Endothelial cell of umbilical vein (primary cell): ENCODE measurements at regions not wholly inside any gene's neighbourhood (a gene's known extent, or its start where the extent isn't known, plus 50 kb on each side); places are given as distances from the start of the nearest gene placed in this dataset.

Experiments used
- BruUV-seq: library from RNA; stranded (reverse); fragments of 400-500 nt; replicated peaks from 2 replicates; lab custom pipeline; 2021; lab: Mats Ljungman, UMichigan
- CTCF ChIA-PET: fragments of 300-600, 350-600 bp; sonication (Branson Sonifier 250); formaldehyde crosslinking; loops from one replicate; lab custom pipeline; 2021; ENCODE audit warnings: antibody characterized with exemption, inconsistent platforms; lab: Charles Lee
- POLR2A ChIA-PET: fragments of 300-600, 350-600 bp; sonication (Branson Sonifier 250); formaldehyde crosslinking; loops from one replicate; lab custom pipeline; 2021; ENCODE audit warnings: antibody characterized with exemption, inconsistent platforms; lab: Charles Lee
- DNase-seq: peaks from one replicate; pipeline ENCODE4 v3.0.0-alpha.2; 2011; ENCODE audit warnings: low read depth, low spot score
- FAIRE-seq: peaks from 2 replicates; lab custom pipeline; 2011; peaks lifted over from hg19 to GRCh38; lab: Jason Lieb, UNC
- H2AFZ ChIP-seq: 2 replicates; pipeline ENCODE4 v1.6.0; 2012; ENCODE audit warnings: low read depth, low read length, control low read depth, inconsistent platforms
- H3K27ac ChIP-seq: 2 replicates; pipeline ENCODE4 v1.5.1; 2011; ENCODE audit warnings: low read depth, mild to moderate bottlenecking, control low read depth, low read length, moderate library complexity; ENCODE audit not compliant: insufficient read depth
- H3K27me3 ChIP-seq, 2 experiments: 2 replicates each; pipeline versions ENCODE4 v1.6.0 to v1.6.1; 2011; ENCODE audit warnings: low read length in 2 of 2, mixed read lengths in 1 of 2; ENCODE audit not compliant: control insufficient read depth in 2 of 2, insufficient read depth in 2 of 2
- H3K36me3 ChIP-seq, 2 experiments: 2 replicates in 1 of 2; 3 replicates in 1 of 2; pipeline ENCODE4 v1.5.1; 2011; ENCODE audit warnings: low read length in 2 of 2, mild to moderate bottlenecking in 1 of 2, moderate library complexity in 1 of 2; ENCODE audit not compliant: control insufficient read depth in 2 of 2, insufficient read depth in 2 of 2; ENCODE audit errors: extremely low read depth in 1 of 2
- H3K4me1 ChIP-seq: 3 replicates; pipeline ENCODE4 v1.5.1; 2011; ENCODE audit warnings: mild to moderate bottlenecking, low read length; ENCODE audit not compliant: control insufficient read depth, insufficient read depth; ENCODE audit errors: extremely low read depth
- H3K4me2 ChIP-seq: 2 replicates; pipeline ENCODE4 v1.6.1; 2011; ENCODE audit warnings: low read length, control low read depth, mixed read lengths; ENCODE audit not compliant: insufficient read depth
- H3K4me3 ChIP-seq, 3 experiments: fragments of 200-600 bp in 1 of 3; sonication (generic), shearing (Covaris generic) in 1 of 3; replicated peaks in 1 of 3; 2 replicates each; pipeline ENCODE4 v1.5.1; 2011 to 2016; ENCODE audit warnings: control low read depth in 3 of 3, low read length in 3 of 3, mild to moderate bottlenecking in 2 of 3, inconsistent platforms in 1 of 3, low read depth in 1 of 3, moderate library complexity in 1 of 3; ENCODE audit not compliant: insufficient read depth in 1 of 3
- H3K79me2 ChIP-seq: 2 replicates; pipeline ENCODE4 v1.6.0; 2012; ENCODE audit warnings: low read length, inconsistent platforms; ENCODE audit not compliant: control insufficient read depth, insufficient read depth
- H3K9ac ChIP-seq: replicated peaks from 2 replicates; pipeline ENCODE3; 2011; ENCODE audit warnings: low read length, control low read depth; ENCODE audit not compliant: insufficient read depth; ENCODE audit errors: extremely low read depth
- H3K9me1 ChIP-seq: replicated peaks from 3 replicates; pipeline ENCODE4 v1.6.0; 2011; ENCODE audit warnings: mild to moderate bottlenecking, low read length; ENCODE audit not compliant: control insufficient read depth, insufficient read depth; ENCODE audit errors: extremely low read depth
- H3K9me3 ChIP-seq: replicated peaks from 2 replicates; pipeline ENCODE4 v1.5.1; 2012; ENCODE audit warnings: low read length, inconsistent platforms; ENCODE audit not compliant: control insufficient read depth, insufficient read depth
- H4K20me1 ChIP-seq: replicated peaks from 2 replicates; pipeline ENCODE3; 2011; ENCODE audit warnings: mild to moderate bottlenecking, low read length; ENCODE audit not compliant: control insufficient read depth, insufficient read depth; ENCODE audit errors: extremely low read depth
- EZH2 ChIP-seq: IDR thresholded peaks from 2 replicates; pipeline ENCODE4 v1.6.1; 2012; ENCODE audit warnings: borderline replicate concordance, low read depth, mild to moderate bottlenecking, moderate library complexity, low read length, inconsistent platforms; ENCODE audit not compliant: severe bottlenecking
- GATA2 ChIP-seq: IDR thresholded peaks from 2 replicates; pipeline ENCODE4 v1.7.0; 2011; ENCODE audit warnings: low read depth, mild to moderate bottlenecking, moderate library complexity, mixed read lengths, low read length; ENCODE audit not compliant: insufficient read length, insufficient read depth
- MYC ChIP-seq: IDR thresholded peaks from one replicate; pipeline ENCODE4 v1.6.1; 2011; ENCODE audit warnings: mild to moderate bottlenecking, low read depth, low read length
- POLR2A ChIP-seq: IDR thresholded peaks from 2 replicates; pipeline ENCODE4 v1.6.1; 2012; ENCODE audit warnings: low read depth, mild to moderate bottlenecking, control low read depth, low read length
- POLR2AphosphoS5 ChIP-seq: IDR thresholded peaks from 2 replicates; pipeline ENCODE4 v1.6.1; 2012; ENCODE audit warnings: low read depth, mild to moderate bottlenecking, control low read depth, low read length, moderate library complexity; ENCODE audit not compliant: insufficient read depth
- dilution Hi-C: fragments of 300-500 bp; cut with MboI; formaldehyde crosslinking; loops from one replicate; pipeline ENCODE4 v1.15.0; 2019; ENCODE audit warnings: low sequenced_read_pairs; ENCODE audit not compliant: extremely low pct_ligation_motif_present
- intact Hi-C: fragments of 100-400 bp; cut with micrococcal nuclease; formaldehyde crosslinking; loops from one replicate; pipeline ENCODE4 v1.10.0; 2022
- TF ChIP-seq, protein P1 (sequence below), 2 donors: IDR thresholded peaks; 1 replicate in 1 of 2; 2 replicates in 1 of 2; pipeline ENCODE4 v1.5.1; 2011; ENCODE audit warnings: low read length in 2 of 2, mild to moderate bottlenecking in 2 of 2, moderate library complexity in 2 of 2, control low read depth in 1 of 2, inconsistent platforms in 1 of 2, low read depth in 1 of 2; ENCODE audit not compliant: insufficient read depth in 1 of 2; ENCODE audit errors: extremely low read depth in 1 of 2
- TF ChIP-seq, protein P2 (sequence below): IDR thresholded peaks from 2 replicates; pipeline ENCODE4 v1.6.1; 2011; ENCODE audit not compliant: insufficient read depth, insufficient read length

GRCh38 chr16:8087597-8088289, 502.6 kb downstream of the TMEM114 start:
- TF ChIP-seq, protein P1, sequence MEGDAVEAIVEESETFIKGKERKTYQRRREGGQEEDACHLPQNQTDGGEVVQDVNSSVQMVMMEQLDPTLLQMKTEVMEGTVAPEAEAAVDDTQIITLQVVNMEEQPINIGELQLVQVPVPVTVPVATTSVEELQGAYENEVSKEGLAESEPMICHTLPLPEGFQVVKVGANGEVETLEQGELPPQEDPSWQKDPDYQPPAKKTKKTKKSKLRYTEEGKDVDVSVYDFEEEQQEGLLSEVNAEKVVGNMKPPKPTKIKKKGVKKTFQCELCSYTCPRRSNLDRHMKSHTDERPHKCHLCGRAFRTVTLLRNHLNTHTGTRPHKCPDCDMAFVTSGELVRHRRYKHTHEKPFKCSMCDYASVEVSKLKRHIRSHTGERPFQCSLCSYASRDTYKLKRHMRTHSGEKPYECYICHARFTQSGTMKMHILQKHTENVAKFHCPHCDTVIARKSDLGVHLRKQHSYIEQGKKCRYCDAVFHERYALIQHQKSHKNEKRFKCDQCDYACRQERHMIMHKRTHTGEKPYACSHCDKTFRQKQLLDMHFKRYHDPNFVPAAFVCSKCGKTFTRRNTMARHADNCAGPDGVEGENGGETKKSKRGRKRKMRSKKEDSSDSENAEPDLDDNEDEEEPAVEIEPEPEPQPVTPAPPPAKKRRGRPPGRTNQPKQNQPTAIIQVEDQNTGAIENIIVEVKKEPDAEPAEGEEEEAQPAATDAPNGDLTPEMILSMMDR (IDR thresholded peaks at IDR 0.05; ENCODE audit: extremely low read depth in 1 of 2, insufficient read depth in 1 of 2, low read depth in 1 of 2, low read length in 2 of 2): no peak
- TF ChIP-seq POLR2A (no peak), EZH2 (no peak), POLR2AphosphoS5 (no peak), GATA2 (no peak), MYC (no peak)
- TF ChIP-seq, protein P2, sequence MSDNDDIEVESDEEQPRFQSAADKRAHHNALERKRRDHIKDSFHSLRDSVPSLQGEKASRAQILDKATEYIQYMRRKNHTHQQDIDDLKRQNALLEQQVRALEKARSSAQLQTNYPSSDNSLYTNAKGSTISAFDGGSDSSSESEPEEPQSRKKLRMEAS: no peak
- dilution Hi-C loops: no loop called here

More at GRCh38 chr16:8087597-8088289, 502.6 kb downstream of the TMEM114 start:
- H2AFZ ChIP-seq: no peak overlapping the region
- no peaks in the 10 kb centered on the region for H3K4me1 ChIP-seq
- DNase-seq (no peak), FAIRE-seq (no peak)
- peaks cover 4% of the 10 kb centered on the region for H3K9me3 ChIP-seq
- intact Hi-C loops: no loop called here
- no peak overlapping the region for H3K4me2 ChIP-seq
- no peaks in the 10 kb centered on the region for H3K9me1 ChIP-seq
- no peaks in the 10 kb centered on the region for H3K79me2 ChIP-seq
- H3K27me3 ChIP-seq: no peaks in the 10 kb centered on the region
- H3K4me3 ChIP-seq: no peak overlapping the region
- H3K36me3 ChIP-seq: no peaks in the 10 kb centered on the region
- CTCF ChIA-PET: no interaction called here
- H4K20me1 ChIP-seq: no peaks in the 10 kb centered on the region
- no TSS peak for BruUV-seq
- H3K27ac ChIP-seq: no peak overlapping the region
- no peak overlapping the region for H3K9ac ChIP-seq
- POLR2A ChIA-PET: no interaction called here
